Neural cell (in vitro differentiated cells): ENCODE measurements at regions not wholly inside any gene's neighbourhood (a gene's known extent, or its start where the extent isn't known, plus 50 kb on each side); places are given as distances from the start of the nearest gene placed in this dataset.

ENCODE experiments used
- H2AFZ ChIP-seq: fragments of 200-600, 300-800 bp; sonication (generic), shearing (Covaris generic); 2 replicates; pipeline ENCODE4 v1.6.0; 2014; ENCODE audit warnings: low read depth, mild to moderate bottlenecking, antibody characterized with exemption, low read length, moderate library complexity
- H3F3A ChIP-seq: fragments of 200-600 bp; shearing (Covaris generic); 2 replicates; pipeline ENCODE4 v1.6.1; 2016; ENCODE audit warnings: mild to moderate bottlenecking, moderate library complexity, mixed read lengths, antibody characterized with exemption, low read length; ENCODE audit not compliant: insufficient read depth, poor library complexity, severe bottlenecking
- H3K27ac ChIP-seq: fragments of 200-600, 300-800 bp; sonication (generic), shearing (Covaris generic); 2 replicates; pipeline ENCODE4 v1.5.1; 2014; ENCODE audit warnings: mild to moderate bottlenecking, low read length, moderate library complexity
- H3K27me3 ChIP-seq: fragments of 300-800, 200-600 bp; sonication (generic), shearing (Covaris generic); 2 replicates; pipeline ENCODE4 v1.6.0; 2014; ENCODE audit warnings: mild to moderate bottlenecking, low read depth, low read length, moderate library complexity; ENCODE audit not compliant: insufficient read depth
- H3K36me3 ChIP-seq: fragments of 300-800, 200-600 bp; sonication (generic), shearing (Covaris generic); 2 replicates; pipeline ENCODE4 v1.5.1; 2014; ENCODE audit warnings: mild to moderate bottlenecking, antibody characterized with exemption, low read length, moderate library complexity; ENCODE audit not compliant: insufficient read depth
- H3K4me2 ChIP-seq: fragments of 300-800, 200-600 bp; sonication (generic), shearing (Covaris generic); 2 replicates; pipeline ENCODE4 v1.6.0; 2014; ENCODE audit warnings: mild to moderate bottlenecking, low read length
- H3K4me3 ChIP-seq: fragments of 300-800, 200-600 bp; sonication (generic), shearing (Covaris generic); 2 replicates; pipeline ENCODE4 v1.5.1; 2014; ENCODE audit warnings: mild to moderate bottlenecking, low read length, moderate library complexity
- H3K79me2 ChIP-seq: fragments of 200-600 bp; shearing (Covaris generic); replicated peaks from 2 replicates; pipeline ENCODE4 v1.6.0; 2014; ENCODE audit warnings: mild to moderate bottlenecking, low read length, moderate library complexity; ENCODE audit not compliant: insufficient read depth
- H3K9ac ChIP-seq: fragments of 300-800, 200-600 bp; sonication (generic), shearing (Covaris generic); 2 replicates; pipeline ENCODE4 v1.6.1; 2016; ENCODE audit warnings: mild to moderate bottlenecking, low read length, mixed read lengths
- H3K9me2 ChIP-seq: fragments of 200-600 bp; shearing (Covaris generic); 2 replicates; pipeline ENCODE4 v1.6.1; 2016; ENCODE audit warnings: mild to moderate bottlenecking, low read length, mixed read lengths; ENCODE audit not compliant: insufficient read depth
- H3K9me3 ChIP-seq: fragments of 200-600, 300-800 bp; sonication (generic), shearing (Covaris generic); 2 replicates; pipeline ENCODE4 v1.6.1; 2016; ENCODE audit warnings: mild to moderate bottlenecking, mixed run types, low read length, moderate library complexity, mixed read lengths
- H4K20me1 ChIP-seq: fragments of 200-600 bp; shearing (Covaris generic); 2 replicates; pipeline ENCODE4 v1.6.1; 2016; ENCODE audit warnings: mild to moderate bottlenecking, mixed run types; ENCODE audit not compliant: insufficient read depth
- CTCF ChIP-seq: fragments of 450-650 bp; IDR thresholded peaks from 2 replicates; pipeline ENCODE4 v1.5.1; 2014; ENCODE audit warnings: antibody characterized with exemption, mild to moderate bottlenecking, moderate library complexity; ENCODE audit not compliant: poor library complexity, severe bottlenecking
- EP300 ChIP-seq: fragments of 450-650 bp; conservative IDR thresholded peaks from 2 replicates; pipeline ENCODE4 v1.6.1; 2014; ENCODE audit warnings: antibody characterized with exemption, mild to moderate bottlenecking, moderate library complexity; ENCODE audit not compliant: poor library complexity, severe bottlenecking
- EZH2 ChIP-seq: fragments of 200-600, 300-800 bp; shearing (Covaris generic), sonication (generic); IDR thresholded peaks from 2 replicates; pipeline ENCODE4 v1.6.1; 2014; ENCODE audit warnings: antibody characterized with exemption, low read length, borderline replicate concordance, mild to moderate bottlenecking; ENCODE audit not compliant: insufficient read depth, poor library complexity, severe bottlenecking
- MXI1 ChIP-seq: fragments of 450-650 bp; conservative IDR thresholded peaks from 2 replicates; pipeline ENCODE4 v1.6.1; 2014; ENCODE audit warnings: antibody characterized with exemption, mild to moderate bottlenecking; ENCODE audit not compliant: poor library complexity, severe bottlenecking
- POLR2AphosphoS5 ChIP-seq: IDR thresholded peaks from 2 replicates; pipeline ENCODE4 v1.6.1; 2012
- RAD21 ChIP-seq: fragments of 450-650 bp; conservative IDR thresholded peaks from 2 replicates; pipeline ENCODE4 v1.6.1; 2014; ENCODE audit warnings: antibody characterized with exemption, mild to moderate bottlenecking, moderate library complexity
- REST ChIP-seq: IDR thresholded peaks from 2 replicates; pipeline ENCODE4 v1.6.1; 2012; ENCODE audit warnings: borderline replicate concordance
- SMC3 ChIP-seq: fragments of 450-650 bp; conservative IDR thresholded peaks from 2 replicates; pipeline ENCODE4 v1.6.1; 2014; ENCODE audit warnings: antibody characterized with exemption, mild to moderate bottlenecking, moderate library complexity; ENCODE audit not compliant: poor library complexity
- TAF1 ChIP-seq: IDR thresholded peaks from 2 replicates; pipeline ENCODE4 v1.6.1; 2012; ENCODE audit warnings: low read depth

- H3K4me2 ChIP-seq = no peak overlapping the region
- H3K9ac ChIP-seq = no peak overlapping the region
- no peaks in the 10 kb centered on the region for H3K27me3 ChIP-seq
- no peak overlapping the region for H2AFZ ChIP-seq
- no peaks in the 10 kb centered on the region for H3K36me3 ChIP-seq
- H3K9me2 ChIP-seq = no peaks in the 10 kb centered on the region
- no peaks in the 10 kb centered on the region for H4K20me1 ChIP-seq
- no peaks in the 10 kb centered on the region for H3K9me3 ChIP-seq
- TF ChIP-seq EP300 (no peak), SMC3 (no peak), TAF1 (no peak), REST (no peak), POLR2AphosphoS5 (no peak), CTCF (no peak), MXI1 (no peak), EZH2 (no peak), RAD21 (no peak)
- H3F3A ChIP-seq = no peaks in the 10 kb centered on the region
- H3K27ac ChIP-seq = no peak overlapping the region
- no peak overlapping the region for H3K4me3 ChIP-seq
- no peaks in the 10 kb centered on the region for H3K79me2 ChIP-seq
Observed at GRCh38 chr1:224861339-224861716, 68.1 kb upstream of the DNAH14 start.

DNA sequence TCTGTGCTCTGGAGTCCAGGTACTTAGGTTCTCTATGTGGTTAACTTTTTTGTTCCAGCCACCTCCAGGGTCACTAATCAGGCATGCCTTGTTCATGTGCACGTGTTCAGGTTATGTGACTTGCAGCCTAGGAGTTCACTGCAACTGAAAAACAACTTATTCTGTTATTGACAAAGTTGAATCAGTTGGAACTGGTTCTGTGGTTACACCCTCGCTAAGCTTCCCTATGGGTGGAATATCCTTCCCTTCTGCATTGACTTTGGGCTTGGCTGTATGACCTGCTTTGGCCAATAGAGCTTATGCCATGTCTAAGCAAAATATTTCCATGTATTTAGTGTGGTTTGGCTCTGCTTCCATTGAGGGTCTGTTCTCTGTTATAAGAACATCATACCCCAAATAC, 66.0 kb upstream of the DNAH14 start:
- no peak overlapping the region for H3K4me3 ChIP-seq
- H3F3A ChIP-seq = no peaks in the 10 kb centered on the region
- no peaks in the 10 kb centered on the region for H3K27me3 ChIP-seq
- H3K4me2 ChIP-seq = no peak overlapping the region
- no peak overlapping the region for H2AFZ ChIP-seq
- H3K27ac ChIP-seq = no peak overlapping the region
- no peaks in the 10 kb centered on the region for H3K9me2 ChIP-seq
- H3K9ac ChIP-seq = no peak overlapping the region
- H4K20me1 ChIP-seq = no peaks in the 10 kb centered on the region
- H3K9me3 ChIP-seq = no peaks in the 10 kb centered on the region
- no peak for TF ChIP-seq EZH2
- no peak for TF ChIP-seq REST
- TF ChIP-seq CTCF = no peak
- no peak for TF ChIP-seq POLR2AphosphoS5
- TF ChIP-seq EP300 = no peak
- no peak for TF ChIP-seq TAF1
- no peak for TF ChIP-seq SMC3
- no peak for TF ChIP-seq RAD21
- TF ChIP-seq MXI1 = no peak
- no peaks in the 10 kb centered on the region for H3K36me3 ChIP-seq
- no peaks in the 10 kb centered on the region for H3K79me2 ChIP-seq
